ENCODE measurements at regions not wholly inside any gene's neighbourhood (a gene's known extent, or its start where the extent isn't known, plus 50 kb on each side); places are given as distances from the start of the nearest gene placed in this dataset.

DNA sequence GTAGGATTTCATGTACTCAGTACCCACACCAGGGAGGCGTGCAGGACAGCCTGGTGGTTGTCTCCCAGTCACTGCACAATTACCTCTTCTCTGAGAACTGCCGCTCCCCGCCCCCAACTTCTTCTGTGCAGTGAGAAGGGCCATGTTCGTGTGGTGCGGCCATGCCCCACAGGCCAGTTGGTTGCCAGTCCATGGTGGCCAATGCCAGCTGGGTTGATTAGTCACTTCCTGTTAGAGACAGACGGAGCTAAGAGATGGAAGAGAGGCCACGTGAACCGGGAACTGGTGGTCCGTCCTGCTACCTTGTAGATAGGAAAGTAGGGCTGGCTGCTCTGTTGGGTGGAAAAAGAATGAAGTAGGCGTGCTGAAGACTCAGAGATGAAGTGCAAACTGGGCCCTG, 206.5 kb downstream of the ABCC12 start:
- Histone ChIP-seq H3K27me3 (no peaks in the 10 kb centered on the region), H3K27ac (no peak overlapping the region), H3K4me1 (no peaks in the 10 kb centered on the region), H3K9me3 (no peaks in the 10 kb centered on the region), H3K36me3 (no peaks in the 10 kb centered on the region), H3K4me3 (no peak overlapping the region)
- intact Hi-C loops (cut with DNase I): no loop called here
- TF ChIP-seq, protein P1, sequence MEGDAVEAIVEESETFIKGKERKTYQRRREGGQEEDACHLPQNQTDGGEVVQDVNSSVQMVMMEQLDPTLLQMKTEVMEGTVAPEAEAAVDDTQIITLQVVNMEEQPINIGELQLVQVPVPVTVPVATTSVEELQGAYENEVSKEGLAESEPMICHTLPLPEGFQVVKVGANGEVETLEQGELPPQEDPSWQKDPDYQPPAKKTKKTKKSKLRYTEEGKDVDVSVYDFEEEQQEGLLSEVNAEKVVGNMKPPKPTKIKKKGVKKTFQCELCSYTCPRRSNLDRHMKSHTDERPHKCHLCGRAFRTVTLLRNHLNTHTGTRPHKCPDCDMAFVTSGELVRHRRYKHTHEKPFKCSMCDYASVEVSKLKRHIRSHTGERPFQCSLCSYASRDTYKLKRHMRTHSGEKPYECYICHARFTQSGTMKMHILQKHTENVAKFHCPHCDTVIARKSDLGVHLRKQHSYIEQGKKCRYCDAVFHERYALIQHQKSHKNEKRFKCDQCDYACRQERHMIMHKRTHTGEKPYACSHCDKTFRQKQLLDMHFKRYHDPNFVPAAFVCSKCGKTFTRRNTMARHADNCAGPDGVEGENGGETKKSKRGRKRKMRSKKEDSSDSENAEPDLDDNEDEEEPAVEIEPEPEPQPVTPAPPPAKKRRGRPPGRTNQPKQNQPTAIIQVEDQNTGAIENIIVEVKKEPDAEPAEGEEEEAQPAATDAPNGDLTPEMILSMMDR (IDR thresholded peaks at IDR 0.05): no peak
- ATAC-seq (no peak), DNase-seq (no peak)

DNA sequence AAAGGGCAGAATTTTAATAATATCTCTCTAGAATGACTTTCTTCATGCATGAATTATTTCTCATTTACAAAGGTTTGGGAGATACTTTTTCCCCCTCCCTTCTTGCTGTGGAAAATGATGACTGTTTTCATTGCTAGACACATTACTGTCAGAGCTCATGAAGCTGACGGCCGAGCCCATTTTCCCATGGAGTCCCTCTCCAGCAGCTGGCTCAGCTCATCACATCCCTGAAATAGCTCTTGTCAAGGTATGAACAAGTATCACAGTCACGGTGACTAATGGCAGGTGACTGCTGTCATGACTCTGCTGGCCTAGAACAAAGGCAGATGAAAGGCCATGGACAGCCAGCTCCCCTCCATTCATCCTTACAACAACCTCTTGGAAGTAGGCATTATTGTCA, 208.1 kb downstream of the ABCC12 start:
- ATAC-seq: no peak
- intact Hi-C loops (cut with DNase I): no loop called here

DNA sequence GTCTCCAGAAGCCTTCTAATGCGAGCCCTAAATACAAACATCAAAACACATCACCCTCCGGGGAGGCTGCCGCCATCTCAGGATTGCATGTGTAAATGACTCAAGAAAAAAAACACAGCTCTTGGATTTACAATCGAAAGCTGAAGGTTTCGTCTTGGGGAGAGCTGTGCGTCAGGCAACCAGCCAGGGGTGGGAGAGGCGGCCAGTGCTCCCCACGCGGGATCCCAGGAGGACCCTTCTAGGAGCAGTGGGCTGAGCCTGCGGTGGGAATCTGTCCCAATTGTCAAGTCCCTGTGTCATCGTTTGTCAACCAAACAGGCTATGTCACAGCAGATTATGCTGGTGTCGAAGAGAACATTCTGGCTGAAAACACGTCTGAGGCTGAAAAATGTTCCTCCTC, 209.7 kb downstream of the ABCC12 start:
- no peak overlapping the region for H3K27ac ChIP-seq
- H3K9me3 ChIP-seq: no peaks in the 10 kb centered on the region
- H3K4me3 ChIP-seq: no peak overlapping the region
- H3K36me3 ChIP-seq: no peaks in the 10 kb centered on the region
- DNase-seq (no peak), ATAC-seq (no peak)
- TF ChIP-seq, protein P1 (IDR thresholded peaks at IDR 0.05): no peak
- no peaks in the 10 kb centered on the region for H3K4me1 ChIP-seq
- intact Hi-C loops (cut with DNase I): no loop called here
- H3K27me3 ChIP-seq: no peaks in the 10 kb centered on the region

More for the DNA sequence above, 208.1 kb downstream of the ABCC12 start:
- no peak overlapping the region for H3K27ac ChIP-seq
- TF ChIP-seq, protein P1 (IDR thresholded peaks at IDR 0.05): no peak
- no peaks in the 10 kb centered on the region for H3K4me1 ChIP-seq
- H3K36me3 ChIP-seq: no peaks in the 10 kb centered on the region
- no peak for DNase-seq
- no peak overlapping the region for H3K4me3 ChIP-seq
- no peaks in the 10 kb centered on the region for H3K9me3 ChIP-seq
- no peaks in the 10 kb centered on the region for H3K27me3 ChIP-seq

DNA sequence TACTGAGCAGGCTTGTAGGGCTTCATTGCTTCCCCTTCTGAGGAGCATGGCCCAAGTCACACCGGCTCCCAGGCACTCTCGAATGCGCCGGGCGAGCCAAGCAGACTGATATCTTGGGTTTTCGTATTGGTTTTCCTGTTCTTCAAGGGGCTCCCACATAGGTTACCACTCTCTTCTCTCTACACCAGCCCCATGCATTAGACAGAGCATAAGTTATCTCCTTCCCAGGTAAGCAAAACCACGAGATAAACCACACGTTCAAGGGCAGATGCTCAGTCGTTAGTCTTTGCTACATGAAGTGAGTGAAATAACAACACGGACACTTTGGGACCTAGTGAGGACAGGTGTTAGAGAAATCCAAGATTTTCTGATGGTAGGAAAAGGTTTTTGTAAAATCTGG, 211.2 kb downstream of the ABCC12 start:
- DNase-seq (no peak), ATAC-seq (no peak)
- Histone ChIP-seq H3K9me3 (no peaks in the 10 kb centered on the region), H3K27me3 (no peaks in the 10 kb centered on the region), H3K4me3 (no peak overlapping the region), H3K36me3 (no peaks in the 10 kb centered on the region), H3K27ac (no peak overlapping the region), H3K4me1 (no peaks in the 10 kb centered on the region)
- TF ChIP-seq, protein P1 (IDR thresholded peaks at IDR 0.05): no peak
- intact Hi-C loops (cut with DNase I): no loop called here

DNA sequence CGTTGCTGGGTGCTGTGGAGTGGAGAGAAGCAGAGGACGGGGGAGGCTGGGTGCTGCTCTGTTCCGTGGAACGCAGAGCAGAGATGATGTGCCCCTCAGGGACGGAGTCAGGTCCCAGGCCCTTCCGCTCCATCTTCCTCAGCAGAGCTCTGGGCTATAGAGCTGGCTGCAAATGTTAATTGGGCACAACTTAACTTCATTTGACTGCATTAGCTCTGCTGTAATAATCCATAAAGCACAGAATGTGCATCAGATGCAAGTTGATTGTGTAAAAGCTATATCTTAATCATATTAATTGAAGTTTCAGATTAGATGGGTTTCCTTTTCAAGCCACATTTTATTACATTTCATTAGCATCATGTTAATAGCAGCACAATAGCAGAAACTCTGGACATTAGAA, 212.6 kb downstream of the ABCC12 start:
- DNase-seq: no peak
- Histone ChIP-seq H3K27me3 (no peaks in the 10 kb centered on the region), H3K9me3 (no peaks in the 10 kb centered on the region), H3K4me3 (no peak overlapping the region), H3K36me3 (no peaks in the 10 kb centered on the region), H3K4me1 (no peaks in the 10 kb centered on the region), H3K27ac (no peak overlapping the region)
- TF ChIP-seq, protein P1 (IDR thresholded peaks at IDR 0.05): no peak
- no peak for ATAC-seq
- intact Hi-C loops (cut with DNase I): no loop called here

DNA sequence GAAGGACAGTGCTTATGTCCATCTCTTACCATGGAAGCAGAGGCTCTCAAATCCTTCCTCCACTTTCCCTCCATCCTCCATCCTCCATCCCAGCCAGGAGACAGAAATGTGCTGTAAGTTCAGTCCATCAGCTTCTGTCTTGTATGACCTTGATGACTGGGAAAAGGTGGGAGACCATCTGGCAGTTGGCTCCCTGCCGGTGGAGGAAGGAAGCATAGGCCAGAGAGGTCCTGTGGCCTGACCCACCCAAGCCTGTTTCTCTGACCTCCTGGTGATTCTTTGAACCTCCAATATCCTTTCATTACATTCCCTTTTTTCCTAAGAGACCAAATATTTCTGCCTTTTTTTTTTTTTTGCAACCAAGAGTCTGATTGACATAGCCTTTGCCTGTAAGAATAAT, 215.3 kb downstream of the ABCC12 start:
- DNase-seq (no peak), ATAC-seq (no peak)
- TF ChIP-seq, protein P1 (IDR thresholded peaks at IDR 0.05): no peak
- intact Hi-C loops (cut with DNase I): no loop called here
- Histone ChIP-seq H3K9me3 (no peaks in the 10 kb centered on the region), H3K27ac (no peak overlapping the region), H3K4me3 (no peak overlapping the region), H3K27me3 (no peaks in the 10 kb centered on the region), H3K36me3 (no peaks in the 10 kb centered on the region), H3K4me1 (no peaks in the 10 kb centered on the region)
